ENCODE measurements at regions not wholly inside any gene's neighbourhood (a gene's known extent, or its start where the extent isn't known, plus 50 kb on each side); places are given as distances from the start of the nearest gene placed in this dataset.

GRCh38 chr11:95501761-95502266 lies 270.8 kb upstream of the SESN3 start:
- WGBS, 2 experiments (ENCODE audit: extremely low coverage in 2 of 2, insufficient read length in 1 of 2), result no CpG with 5 or more reads among the region's 2 CpGs
- no peak overlapping the region for H3K14ac ChIP-seq (replicated peaks; ENCODE audit: low read depth, low read length)
- H2AK9ac ChIP-seq (replicated peaks; ENCODE audit: low read depth, low read length, poor library complexity), result no peak overlapping the region
- no peak overlapping the region for H3K4me2 ChIP-seq (ENCODE audit: low read depth, low read length)
- H3K27me3 ChIP-seq (ENCODE audit: control insufficient read depth, insufficient read depth, low read length), result peaks cover 8% of the 10 kb centered on the region; the same call in 1 of the 2 replicates
- H3K23ac ChIP-seq (ENCODE audit: low read depth, low read length), result no peak overlapping the region
- BruUV-seq (replicated peaks), result no TSS peak
- no peak for DNase-seq
- H3K9ac ChIP-seq (ENCODE audit: low read depth, low read length), result no peak overlapping the region
- H4K91ac ChIP-seq (ENCODE audit: insufficient read depth, low read depth, low read length), result no peak overlapping the region
- no peak overlapping the region for H4K5ac ChIP-seq (ENCODE audit: low read depth, low read length)
- no peaks in the 10 kb centered on the region; the same call in 1 of the 2 replicates for H3K9me3 ChIP-seq (ENCODE audit: control insufficient read depth, insufficient read depth, low read length)
- TF ChIP-seq CHD1 (IDR thresholded peaks at IDR 0.05; ENCODE audit: low read depth, low read length) (no peak), RAD21 (IDR thresholded peaks at IDR 0.05; ENCODE audit: low read length) (no peak), NFE2L2 (IDR thresholded peaks at IDR 0.05; ENCODE audit: low read depth, low read length) (no peak), USF2 (IDR thresholded peaks at IDR 0.05; ENCODE audit: low read depth, low read length) (no peak), MXI1 (IDR thresholded peaks at IDR 0.05; ENCODE audit: borderline replicate concordance, low read depth, low read length) (no peak), MAFK (IDR thresholded peaks at IDR 0.05; ENCODE audit: low read depth, low read length) (no peak), RFX5 (IDR thresholded peaks at IDR 0.05; ENCODE audit: low read depth, low read length) (no peak), RCOR1 (IDR thresholded peaks at IDR 0.05; ENCODE audit: insufficient replicate concordance, low read length) (no peak)
- TF ChIP-seq, protein P1, sequence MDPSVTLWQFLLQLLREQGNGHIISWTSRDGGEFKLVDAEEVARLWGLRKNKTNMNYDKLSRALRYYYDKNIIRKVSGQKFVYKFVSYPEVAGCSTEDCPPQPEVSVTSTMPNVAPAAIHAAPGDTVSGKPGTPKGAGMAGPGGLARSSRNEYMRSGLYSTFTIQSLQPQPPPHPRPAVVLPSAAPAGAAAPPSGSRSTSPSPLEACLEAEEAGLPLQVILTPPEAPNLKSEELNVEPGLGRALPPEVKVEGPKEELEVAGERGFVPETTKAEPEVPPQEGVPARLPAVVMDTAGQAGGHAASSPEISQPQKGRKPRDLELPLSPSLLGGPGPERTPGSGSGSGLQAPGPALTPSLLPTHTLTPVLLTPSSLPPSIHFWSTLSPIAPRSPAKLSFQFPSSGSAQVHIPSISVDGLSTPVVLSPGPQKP (IDR thresholded peaks at IDR 0.05; ENCODE audit: borderline replicate concordance, low read depth, low read length), result no peak
- TF ChIP-seq, protein P2, sequence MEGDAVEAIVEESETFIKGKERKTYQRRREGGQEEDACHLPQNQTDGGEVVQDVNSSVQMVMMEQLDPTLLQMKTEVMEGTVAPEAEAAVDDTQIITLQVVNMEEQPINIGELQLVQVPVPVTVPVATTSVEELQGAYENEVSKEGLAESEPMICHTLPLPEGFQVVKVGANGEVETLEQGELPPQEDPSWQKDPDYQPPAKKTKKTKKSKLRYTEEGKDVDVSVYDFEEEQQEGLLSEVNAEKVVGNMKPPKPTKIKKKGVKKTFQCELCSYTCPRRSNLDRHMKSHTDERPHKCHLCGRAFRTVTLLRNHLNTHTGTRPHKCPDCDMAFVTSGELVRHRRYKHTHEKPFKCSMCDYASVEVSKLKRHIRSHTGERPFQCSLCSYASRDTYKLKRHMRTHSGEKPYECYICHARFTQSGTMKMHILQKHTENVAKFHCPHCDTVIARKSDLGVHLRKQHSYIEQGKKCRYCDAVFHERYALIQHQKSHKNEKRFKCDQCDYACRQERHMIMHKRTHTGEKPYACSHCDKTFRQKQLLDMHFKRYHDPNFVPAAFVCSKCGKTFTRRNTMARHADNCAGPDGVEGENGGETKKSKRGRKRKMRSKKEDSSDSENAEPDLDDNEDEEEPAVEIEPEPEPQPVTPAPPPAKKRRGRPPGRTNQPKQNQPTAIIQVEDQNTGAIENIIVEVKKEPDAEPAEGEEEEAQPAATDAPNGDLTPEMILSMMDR (conservative IDR thresholded peaks at IDR 0.05; ENCODE audit: low read depth, low read length), result no peak
- intact Hi-C loops (cut with micrococcal nuclease), result no loop called here
- H4K20me1 ChIP-seq (ENCODE audit: insufficient read depth, low read length), result no peaks in the 10 kb centered on the region
- no peak for ATAC-seq (ENCODE audit: low read depth)
- H2BK120ac ChIP-seq (ENCODE audit: low read depth, low read length), result no peak overlapping the region
- no peak overlapping the region for H2AK5ac ChIP-seq (ENCODE audit: low read depth, low read length)
- dilution Hi-C loops (cut with HindIII; ENCODE audit: low sequenced_read_pairs, unreplicated experiment), result no loop called here
- no peak overlapping the region for H2BK5ac ChIP-seq (ENCODE audit: low read depth, low read length, poor library complexity, severe bottlenecking)
- H3K9me1 ChIP-seq (ENCODE audit: insufficient read depth, low read length), result no peaks in the 10 kb centered on the region
- no peak overlapping the region for H2BK15ac ChIP-seq (ENCODE audit: low read depth, low read length)
- POLR2A ChIA-PET (ENCODE audit: unreplicated experiment), result no interaction called here
- no peaks in the 10 kb centered on the region for H3K36me3 ChIP-seq (ENCODE audit: control insufficient read depth, insufficient read depth, low read length)
- H4K8ac ChIP-seq (ENCODE audit: low read depth in 2 of 2, low read length in 2 of 2), result no peak overlapping the region
- H2BK20ac ChIP-seq (ENCODE audit: low read depth, low read length), result no peak overlapping the region
- H3K4me3 ChIP-seq (ENCODE audit: insufficient read depth, low read depth, low read length), result no peak overlapping the region
- H3K4me1 ChIP-seq (ENCODE audit: control insufficient read depth, insufficient read depth, low read length), result no peaks in the 10 kb centered on the region; the same call in 1 of the 2 replicates
- no peak overlapping the region for H3K4ac ChIP-seq (ENCODE audit: low read depth, low read length)
- no peak overlapping the region for H2AFZ ChIP-seq (replicated peaks; ENCODE audit: low read length, poor library complexity)
- CTCF ChIA-PET, result interaction anchor here (0.6 kb wide), 1 partner anchor 51 kb away, joined by 3 read pairs; no protein-coding TSS in a partner anchor
- H3K18ac ChIP-seq (ENCODE audit: low read depth, low read length), result no peak overlapping the region
- H3K56ac ChIP-seq (ENCODE audit: extremely low read depth, insufficient read depth, low read length), result no peak overlapping the region
- in situ Hi-C loops (cut with MboI; ENCODE audit: low sequenced_read_pairs), result no loop called here
- no peaks in the 10 kb centered on the region for H3K79me1 ChIP-seq (ENCODE audit: low read depth in 1 of 2, low read length in 2 of 2)
- H3K27ac ChIP-seq (ENCODE audit: insufficient read depth, low read length), result no peak overlapping the region

All from IMR-90 (cell line).